ENCODE measurements at regions not wholly inside any gene's neighbourhood (a gene's known extent, or its start where the extent isn't known, plus 50 kb on each side); places are given as distances from the start of the nearest gene placed in this dataset.

GRCh38 chr2:2825516-2826208 is 494.6 kb upstream of the MYT1L start:
- ATAC-seq, result no peak
- no peak overlapping the region for H3K27ac ChIP-seq (ENCODE audit: control insufficient read depth, insufficient read depth)
- H3K4me2 ChIP-seq (ENCODE audit: control insufficient read depth, insufficient read depth), result no peak overlapping the region
- no peak overlapping the region for H3K9ac ChIP-seq (ENCODE audit: control insufficient read depth, insufficient read depth, low read length)
- SMC1A ChIA-PET (ENCODE audit: uncharacterized antibody, unreplicated experiment), result no interaction called here
- 63% methylated on average over 21 of the region's 21 CpGs for WGBS (ENCODE audit: insufficient coverage, insufficient replicate concordance, low lambda C conversion rate, missing lambda C conversion rate)
- no peak overlapping the region for H2AFZ ChIP-seq (ENCODE audit: control insufficient read depth, low read depth, low read length)
- no peak overlapping the region for H3K4me3 ChIP-seq
- no peak for FAIRE-seq
- POLR2A ChIA-PET, result no interaction called here
- no TSS peak for BruUV-seq (replicated peaks)
- H3K27me3 ChIP-seq (replicated peaks in 1 of 2; ENCODE audit: control insufficient read depth in 2 of 2, insufficient read depth in 2 of 2, low read length in 1 of 2), result no peaks in the 10 kb centered on the region; a peak in 1 of 4 replicates
- RAD21 ChIA-PET (ENCODE audit: unreplicated experiment), result no interaction called here
- TF ChIP-seq USF1 (IDR thresholded peaks at IDR 0.05; ENCODE audit: borderline replicate concordance, extremely low read length, insufficient read depth, low read depth, low read length), result no peak
- no peak for TF ChIP-seq ETV6 (conservative IDR thresholded peaks at IDR 0.05 in 1 of 2, IDR thresholded peaks at IDR 0.05 in 1 of 2; ENCODE audit: borderline replicate concordance in 1 of 2, low read depth in 1 of 2)
- no peak for TF ChIP-seq PAX8 (IDR thresholded peaks at IDR 0.05)
- TF ChIP-seq ZSCAN29 (IDR thresholded peaks at IDR 0.05), result no peak
- TF ChIP-seq PBX3 (IDR thresholded peaks at IDR 0.05; ENCODE audit: insufficient replicate concordance, low read depth, low read length), result no peak
- no peak for TF ChIP-seq HDGF (IDR thresholded peaks at IDR 0.05)
- TF ChIP-seq SUZ12 (IDR thresholded peaks at IDR 0.05; ENCODE audit: unreplicated experiment), result no peak
- no peak for TF ChIP-seq PML (IDR thresholded peaks at IDR 0.05; ENCODE audit: low read length)
- no peak for TF ChIP-seq TAF1 (IDR thresholded peaks at IDR 0.05; ENCODE audit: borderline replicate concordance, low read depth, low read length)
- TF ChIP-seq, protein P1, sequence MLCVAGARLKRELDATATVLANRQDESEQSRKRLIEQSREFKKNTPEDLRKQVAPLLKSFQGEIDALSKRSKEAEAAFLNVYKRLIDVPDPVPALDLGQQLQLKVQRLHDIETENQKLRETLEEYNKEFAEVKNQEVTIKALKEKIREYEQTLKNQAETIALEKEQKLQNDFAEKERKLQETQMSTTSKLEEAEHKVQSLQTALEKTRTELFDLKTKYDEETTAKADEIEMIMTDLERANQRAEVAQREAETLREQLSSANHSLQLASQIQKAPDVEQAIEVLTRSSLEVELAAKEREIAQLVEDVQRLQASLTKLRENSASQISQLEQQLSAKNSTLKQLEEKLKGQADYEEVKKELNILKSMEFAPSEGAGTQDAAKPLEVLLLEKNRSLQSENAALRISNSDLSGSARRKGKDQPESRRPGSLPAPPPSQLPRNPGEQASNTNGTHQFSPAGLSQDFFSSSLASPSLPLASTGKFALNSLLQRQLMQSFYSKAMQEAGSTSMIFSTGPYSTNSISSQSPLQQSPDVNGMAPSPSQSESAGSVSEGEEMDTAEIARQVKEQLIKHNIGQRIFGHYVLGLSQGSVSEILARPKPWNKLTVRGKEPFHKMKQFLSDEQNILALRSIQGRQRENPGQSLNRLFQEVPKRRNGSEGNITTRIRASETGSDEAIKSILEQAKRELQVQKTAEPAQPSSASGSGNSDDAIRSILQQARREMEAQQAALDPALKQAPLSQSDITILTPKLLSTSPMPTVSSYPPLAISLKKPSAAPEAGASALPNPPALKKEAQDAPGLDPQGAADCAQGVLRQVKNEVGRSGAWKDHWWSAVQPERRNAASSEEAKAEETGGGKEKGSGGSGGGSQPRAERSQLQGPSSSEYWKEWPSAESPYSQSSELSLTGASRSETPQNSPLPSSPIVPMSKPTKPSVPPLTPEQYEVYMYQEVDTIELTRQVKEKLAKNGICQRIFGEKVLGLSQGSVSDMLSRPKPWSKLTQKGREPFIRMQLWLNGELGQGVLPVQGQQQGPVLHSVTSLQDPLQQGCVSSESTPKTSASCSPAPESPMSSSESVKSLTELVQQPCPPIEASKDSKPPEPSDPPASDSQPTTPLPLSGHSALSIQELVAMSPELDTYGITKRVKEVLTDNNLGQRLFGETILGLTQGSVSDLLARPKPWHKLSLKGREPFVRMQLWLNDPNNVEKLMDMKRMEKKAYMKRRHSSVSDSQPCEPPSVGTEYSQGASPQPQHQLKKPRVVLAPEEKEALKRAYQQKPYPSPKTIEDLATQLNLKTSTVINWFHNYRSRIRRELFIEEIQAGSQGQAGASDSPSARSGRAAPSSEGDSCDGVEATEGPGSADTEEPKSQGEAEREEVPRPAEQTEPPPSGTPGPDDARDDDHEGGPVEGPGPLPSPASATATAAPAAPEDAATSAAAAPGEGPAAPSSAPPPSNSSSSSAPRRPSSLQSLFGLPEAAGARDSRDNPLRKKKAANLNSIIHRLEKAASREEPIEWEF (IDR thresholded peaks at IDR 0.05; ENCODE audit: insufficient replicate concordance, low read depth, low read length), result no peak
- TF ChIP-seq ATF3 (IDR thresholded peaks at IDR 0.05; ENCODE audit: borderline replicate concordance, extremely low read depth, low read depth, low read length), result no peak
- DNase-seq (ENCODE audit: low read depth, low spot score), result no peak
- CTCF ChIA-PET, result no interaction called here
- intact Hi-C loops (cut with micrococcal nuclease; ENCODE audit: unreplicated experiment) (no loop called here), in situ Hi-C loops (cut with MboI) (no loop called here)
- H3K9me3 ChIP-seq (replicated peaks; ENCODE audit: control insufficient read depth, insufficient read depth, low read length), result no peaks in the 10 kb centered on the region
- H4K20me1 ChIP-seq (ENCODE audit: control insufficient read depth, insufficient read depth), result no peaks in the 10 kb centered on the region
- H3K4me1 ChIP-seq (ENCODE audit: control insufficient read depth, insufficient read depth, low read length), result no peaks in the 10 kb centered on the region
- H3K79me2 ChIP-seq (ENCODE audit: control insufficient read depth, insufficient read depth, low read length), result no peaks in the 10 kb centered on the region
- H3K36me3 ChIP-seq (ENCODE audit: control insufficient read depth in 2 of 2, insufficient read depth in 2 of 2, low read length in 1 of 2), result no peaks in the 10 kb centered on the region

All from GM12878 (cell line).